Stomach (tissue), 8 donors: ENCODE measurements at regions not wholly inside any gene's neighbourhood (a gene's known extent, or its start where the extent isn't known, plus 50 kb on each side); places are given as distances from the start of the nearest gene placed in this dataset.

Source experiments
- DNase-seq, 2 donors: peaks; one replicate each; pipeline versions ENCODE4 v3.0.0 to v3.0.0-alpha.2; 2013 to 2019
- H3K27ac ChIP-seq, 5 donors: fragments of 200-600 bp in 4 of 5; sonication (generic) in 4 of 5; one replicate each; pipeline ENCODE4 v1.5.1; 2013 to 2019; ENCODE audit warnings: mild to moderate bottlenecking in 1 of 5, moderate library complexity in 1 of 5
- H3K27me3 ChIP-seq, 3 donors: fragments of 200-600 bp; sonication (generic); one replicate each; pipeline ENCODE4 v1.5.1; 2017 to 2019; ENCODE audit warnings: mixed run types in 1 of 3
- H3K36me3 ChIP-seq, 4 donors: fragments of 200-600 bp; sonication (generic); 1 replicate in 3 of 4; 2 replicates in 1 of 4; pipeline ENCODE4 v1.5.1; 2016 to 2019
- H3K4me1 ChIP-seq, 4 donors: fragments of 200-600 bp; sonication (generic); one replicate each; pipeline ENCODE4 v1.5.1; 2016 to 2019
- H3K4me3 ChIP-seq, 4 donors: fragments of 200-600 bp; sonication (generic) in 3 of 4; one replicate each; pipeline ENCODE4 v1.5.1; 2016 to 2019; ENCODE audit warnings: mild to moderate bottlenecking in 1 of 4
- H3K9me3 ChIP-seq, 4 donors: fragments of 200-600 bp; sonication (generic); one replicate each; pipeline ENCODE4 v1.5.1; 2016 to 2019
- CTCF ChIP-seq, 7 experiments: fragments of 450-650 bp in 4 of 7; fragments of 200-600 bp in 3 of 7; sonication (generic) in 3 of 7; IDR thresholded peaks; one replicate each; pipeline ENCODE4 v1.5.1; 2016 to 2019; ENCODE audit warnings: antibody characterized with exemption in 7 of 7, control low read depth in 2 of 7, mild to moderate bottlenecking in 1 of 7
- EP300 ChIP-seq: sonication (generic); formaldehyde crosslinking; IDR thresholded peaks from one replicate; pipeline ENCODE4 v1.6.1; 2017; ENCODE audit warnings: antibody characterized with exemption
- POLR2A ChIP-seq, 4 donors: fragments of 450-650 bp; IDR thresholded peaks; one replicate each; pipeline ENCODE4 v1.6.1; 2016; ENCODE audit warnings: antibody characterized with exemption in 4 of 4, control low read depth in 2 of 4, mild to moderate bottlenecking in 1 of 4, moderate library complexity in 1 of 4
- POLR2AphosphoS5 ChIP-seq, 3 donors: sonication (generic); formaldehyde crosslinking; IDR thresholded peaks; one replicate each; pipeline ENCODE4 v1.6.1; 2016; ENCODE audit warnings: antibody characterized with exemption in 3 of 3
- WGBS, 5 donors: extraction: QIAGEN DNeasy Blood & Tissue Kit in 3 of 5; methylation state at CpG; one replicate each; pipeline versions ENCODE4 v1.1.5 to v1.1.7; 2013 to 2018; 5-methylcytosine and 5-hydroxymethylcytosine counted together
- intact Hi-C: fragments of 100-400 bp; cut with DNase I; formaldehyde crosslinking; loops from one replicate; pipeline ENCODE4 v1.15.1; 2023; ENCODE audit warnings: low total_unique reads
- donor health status: healthy with polysubstance abuse.
- donor health status: Bipolar disorder and iron deficiency.
- donor health status: healthy.

- DNase-seq = no peak
- Histone ChIP-seq H3K27ac (peak overlapping the region in 4 of 5 donors; percentile 53 to 86 (median 78)), H3K36me3 (no peaks in the 10 kb centered on the region), H3K4me3 (no peak overlapping the region), H3K9me3 (no peaks in the 10 kb centered on the region), H3K4me1 (peaks cover 0 to 60% (median 26%) of the 10 kb centered on the region in 4 donors), H3K27me3 (no peaks in the 10 kb centered on the region)
- TF ChIP-seq CTCF (IDR thresholded peaks at IDR 0.05) (no peak), EP300 (no peak), POLR2A (IDR thresholded peaks at IDR 0.05) (no peak), POLR2AphosphoS5 (IDR thresholded peaks at IDR 0.05) (no peak)
- intact Hi-C loops = no loop called here
- WGBS, 5 donors = 66 to 94% (median 81%) methylated on average over 2 of the region's 2 CpGs
Measured at GRCh38 chr3:159795681-159796175, 192.9 kb upstream of the IL12A start.

GRCh38 chr3:159796226-159796625, 192.4 kb upstream of the IL12A start:
- peaks cover 0 to 57% (median 24%) of the 10 kb centered on the region in 4 donors for H3K4me1 ChIP-seq
- TF ChIP-seq EP300 (no peak), CTCF (IDR thresholded peaks at IDR 0.05) (no peak), POLR2AphosphoS5 (IDR thresholded peaks at IDR 0.05) (no peak), POLR2A (IDR thresholded peaks at IDR 0.05) (no peak)
- DNase-seq = no peak
- H3K4me3 ChIP-seq = no peak overlapping the region
- H3K27me3 ChIP-seq = no peaks in the 10 kb centered on the region
- WGBS, 5 donors = 69 to 82% (median 73%) methylated on average over 5 of the region's 5 CpGs
- intact Hi-C loops = no loop called here
- no peaks in the 10 kb centered on the region for H3K9me3 ChIP-seq
- peak overlapping the region in 4 of 5 donors; percentile 53 to 86 (median 78) for H3K27ac ChIP-seq
- no peaks in the 10 kb centered on the region for H3K36me3 ChIP-seq

- WGBS, 5 donors = 61 to 74% (median 68%) methylated on average over 1 of the region's 1 CpG
- Histone ChIP-seq H3K27me3 (no peaks in the 10 kb centered on the region), H3K27ac (peak overlapping the region in 4 of 5 donors; percentile 53 to 86 (median 78)), H3K36me3 (no peaks in the 10 kb centered on the region), H3K4me3 (no peak overlapping the region), H3K4me1 (peaks cover 0 to 55% (median 22%) of the 10 kb centered on the region in 4 donors), H3K9me3 (no peaks in the 10 kb centered on the region)
- peak in 1 of 2 donors; percentile 62 for DNase-seq
- intact Hi-C loops = no loop called here
- no peak for TF ChIP-seq EP300
- peak in 1 of 3 donors; percentile 69 for TF ChIP-seq POLR2AphosphoS5 (IDR thresholded peaks at IDR 0.05)
Measured at GRCh38 chr3:159796744-159797143, 191.9 kb upstream of the IL12A start.

- DNase-seq = no peak
- Histone ChIP-seq H3K4me1 (peaks cover 0 to 60% (median 22%) of the 10 kb centered on the region in 4 donors), H3K27me3 (no peaks in the 10 kb centered on the region), H3K9me3 (no peaks in the 10 kb centered on the region), H3K36me3 (no peaks in the 10 kb centered on the region), H3K4me3 (no peak overlapping the region), H3K27ac (peak overlapping the region in 4 of 5 donors; percentile 33 to 86 (median 78))
- TF ChIP-seq EP300 (no peak), POLR2AphosphoS5 (IDR thresholded peaks at IDR 0.05) (no peak), POLR2A (IDR thresholded peaks at IDR 0.05) (no peak), CTCF (IDR thresholded peaks at IDR 0.05) (no peak)
- intact Hi-C loops = no loop called here
Measured at GRCh38 chr3:159797771-159798170, 190.9 kb upstream of the IL12A start.

GRCh38 chr3:159798951-159799350, 189.7 kb upstream of the IL12A start:
- no peak overlapping the region for H3K4me3 ChIP-seq
- peak overlapping the region in 4 of 5 donors; percentile 35 to 86 (median 78) for H3K27ac ChIP-seq
- H3K36me3 ChIP-seq = no peaks in the 10 kb centered on the region
- TF ChIP-seq CTCF (IDR thresholded peaks at IDR 0.05) (no peak), POLR2AphosphoS5 (IDR thresholded peaks at IDR 0.05) (peak in 1 of 3 donors; percentile 23), EP300 (no peak), POLR2A (IDR thresholded peaks at IDR 0.05) (no peak)
- no peak for DNase-seq
- no peaks in the 10 kb centered on the region for H3K9me3 ChIP-seq
- H3K27me3 ChIP-seq = no peaks in the 10 kb centered on the region
- peaks cover 0 to 56% (median 23%) of the 10 kb centered on the region in 4 donors for H3K4me1 ChIP-seq
- intact Hi-C loops = no loop called here
- 43 to 72% (median 60%) methylated on average over 2 of the region's 2 CpGs for WGBS, 5 donors
